UCSD-AML1 (cell line): ENCODE measurements at regions not wholly inside any gene's neighbourhood (a gene's known extent, or its start where the extent isn't known, plus 50 kb on each side); places are given as distances from the start of the nearest gene placed in this dataset.
"Not testable (repeated sequence)": the region's sequence is repeated elsewhere in the genome, so short reads cannot be mapped to it uniquely, and the experiment has no call there.

ENCODE experiments used
- DNase-seq: peaks from one replicate; lab custom pipeline; 2025; ENCODE audit not compliant: unreplicated experiment; lab: John Stamatoyannopoulos, UW

GRCh38 chr1:232859216-232859615, 54.0 kb downstream of the MAP10 start:
- DNase-seq: no peak

- DNase-seq: no peak
Observed at GRCh38 chr1:232861107-232861506, 55.9 kb downstream of the MAP10 start.

GRCh38 chr1:232863544-232864275, 58.5 kb downstream of the MAP10 start:
- no peak for DNase-seq

GRCh38 chr1:232865102-232865931, 60.1 kb downstream of the MAP10 start:
- no peak for DNase-seq

- no peak for DNase-seq
Observed at GRCh38 chr1:232868793-232869491, 63.7 kb downstream of the MAP10 start.

GRCh38 chr1:232871291-232871969, 66.2 kb downstream of the MAP10 start:
- not testable (repeated sequence) for DNase-seq

- DNase-seq: no peak
Observed at GRCh38 chr1:232872284-232872683, 67.1 kb downstream of the MAP10 start.

- no peak for DNase-seq
Observed at GRCh38 chr1:232872738-232873137, 67.5 kb downstream of the MAP10 start.

GRCh38 chr1:232873412-232873811, 68.2 kb downstream of the MAP10 start:
- no peak for DNase-seq

GRCh38 chr1:232873931-232874330, 68.7 kb downstream of the MAP10 start:
- no peak for DNase-seq

- DNase-seq: no peak
Observed at GRCh38 chr1:232875536-232875935, 70.3 kb downstream of the MAP10 start.

- no peak for DNase-seq
Observed at GRCh38 chr1:232876506-232877364, 71.5 kb downstream of the MAP10 start.

GRCh38 chr1:232877365-232878028, 72.3 kb downstream of the MAP10 start:
- no peak for DNase-seq

GRCh38 chr1:232878086-232878485, 72.3 kb upstream of the NTPCR start:
- no peak for DNase-seq

- peak; percentile 25 for DNase-seq
Observed at GRCh38 chr1:232880354-232880753, 70.1 kb upstream of the NTPCR start.

- DNase-seq: no peak
Observed at GRCh38 chr1:232883992-232884661, 66.3 kb upstream of the NTPCR start.

- DNase-seq: no peak
Observed at GRCh38 chr1:232886271-232886670, 64.1 kb upstream of the NTPCR start.

- DNase-seq: no peak
Observed at GRCh38 chr1:232890340-232890943, 60.0 kb upstream of the NTPCR start.

GRCh38 chr1:232891071-232891470, 59.3 kb upstream of the NTPCR start:
- DNase-seq: no peak
